Urinary bladder (tissue), 3 donors: ENCODE measurements at regions not wholly inside any gene's neighbourhood (a gene's known extent, or its start where the extent isn't known, plus 50 kb on each side); places are given as distances from the start of the nearest gene placed in this dataset.
A peak's percentile ranks its signal among the peaks of the same experiment; 100 is the strongest.

Experiments used
- DNase-seq: peaks from one replicate; pipeline ENCODE4 v3.0.0-alpha.2; 2015; ENCODE audit errors: extremely low spot score
- H3K27ac ChIP-seq: one replicate; pipeline ENCODE4 v1.5.1; 2013; ENCODE audit warnings: low read depth, mild to moderate bottlenecking, moderate library complexity
- H3K36me3 ChIP-seq: one replicate; pipeline ENCODE4 v1.6.1; 2013; ENCODE audit warnings: mild to moderate bottlenecking, moderate library complexity; ENCODE audit not compliant: insufficient read depth
- H3K4me1 ChIP-seq: one replicate; pipeline ENCODE4 v1.6.1; 2013; ENCODE audit warnings: mild to moderate bottlenecking, moderate library complexity; ENCODE audit not compliant: insufficient read depth
- H3K4me3 ChIP-seq: one replicate; pipeline ENCODE4 v1.5.1; 2013; ENCODE audit warnings: low read depth, low read length
- WGBS: extraction: QIAGEN DNeasy Blood & Tissue Kit; methylation state at CpG from one replicate; pipeline ENCODE4 v1.1.7; 2013; 5-methylcytosine and 5-hydroxymethylcytosine counted together
- donor health status: healthy with polysubstance abuse.
- donor health status: healthy.

DNA sequence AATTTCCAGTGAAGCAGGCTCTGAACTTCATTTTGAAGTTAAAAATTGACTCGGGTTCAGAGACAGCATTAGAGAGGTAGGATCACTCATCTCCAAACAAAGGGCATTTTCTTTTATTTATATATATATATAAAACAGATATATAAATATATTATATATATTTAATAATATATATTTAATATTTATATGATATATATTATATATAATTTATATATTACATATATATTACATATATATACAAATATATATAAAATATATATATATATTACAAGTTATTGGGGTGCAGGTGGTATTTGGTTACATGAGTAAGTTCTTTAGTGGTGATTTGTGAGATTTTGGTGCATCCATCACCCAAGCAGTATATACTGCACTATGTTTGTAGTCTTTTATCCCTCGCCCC lies 320.8 kb downstream of the MAP2K6 start:
- no peak for DNase-seq
- no peak overlapping the region for H3K4me3 ChIP-seq
- H3K27ac ChIP-seq: no peak overlapping the region
- WGBS: 93% methylated on average over 2 of the region's 2 CpGs
- no peaks in the 10 kb centered on the region for H3K36me3 ChIP-seq
- no peaks in the 10 kb centered on the region for H3K4me1 ChIP-seq

DNA sequence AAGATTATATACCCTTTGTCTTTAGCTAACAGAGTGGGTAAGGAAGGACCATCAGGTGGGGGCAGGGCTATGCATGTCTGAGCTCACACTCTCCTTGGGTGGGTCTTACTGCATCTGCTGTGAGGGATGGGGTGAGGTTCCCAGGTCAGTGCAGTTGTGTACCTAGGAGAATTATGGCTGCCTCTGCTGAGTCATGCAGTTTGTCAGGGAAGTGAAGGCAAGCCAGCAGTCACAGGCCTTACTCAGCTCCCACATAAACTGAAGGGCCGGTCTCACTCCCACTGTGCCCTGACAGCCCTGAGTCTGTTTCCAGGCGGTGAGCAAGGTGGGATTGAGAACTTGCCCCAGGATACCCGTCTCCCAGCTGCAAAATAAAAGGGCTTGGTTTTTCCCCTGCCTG lies 328.6 kb downstream of the MAP2K6 start:
- Histone ChIP-seq H3K36me3 (no peaks in the 10 kb centered on the region), H3K4me3 (no peak overlapping the region), H3K27ac (no peak overlapping the region), H3K4me1 (no peaks in the 10 kb centered on the region)
- 91% methylated on average over 3 of the region's 3 CpGs for WGBS
- DNase-seq: no peak

GRCh38 chr17:69744512-69745070 lies 330.1 kb downstream of the MAP2K6 start:
- Histone ChIP-seq H3K27ac (no peak overlapping the region), H3K36me3 (no peaks in the 10 kb centered on the region), H3K4me3 (no peak overlapping the region), H3K4me1 (no peaks in the 10 kb centered on the region)
- DNase-seq: no peak
- 69% methylated on average over 5 of the region's 5 CpGs for WGBS

- no peaks in the 10 kb centered on the region for H3K36me3 ChIP-seq
- no peak overlapping the region for H3K4me3 ChIP-seq
- DNase-seq: no peak
- H3K4me1 ChIP-seq: no peaks in the 10 kb centered on the region
- H3K27ac ChIP-seq: no peak overlapping the region
- WGBS: 86% methylated on average over 3 of the region's 3 CpGs
These were observed 325.1 kb upstream of the KCNJ16 start for GRCh38 chr17:69749911-69750310.

DNA sequence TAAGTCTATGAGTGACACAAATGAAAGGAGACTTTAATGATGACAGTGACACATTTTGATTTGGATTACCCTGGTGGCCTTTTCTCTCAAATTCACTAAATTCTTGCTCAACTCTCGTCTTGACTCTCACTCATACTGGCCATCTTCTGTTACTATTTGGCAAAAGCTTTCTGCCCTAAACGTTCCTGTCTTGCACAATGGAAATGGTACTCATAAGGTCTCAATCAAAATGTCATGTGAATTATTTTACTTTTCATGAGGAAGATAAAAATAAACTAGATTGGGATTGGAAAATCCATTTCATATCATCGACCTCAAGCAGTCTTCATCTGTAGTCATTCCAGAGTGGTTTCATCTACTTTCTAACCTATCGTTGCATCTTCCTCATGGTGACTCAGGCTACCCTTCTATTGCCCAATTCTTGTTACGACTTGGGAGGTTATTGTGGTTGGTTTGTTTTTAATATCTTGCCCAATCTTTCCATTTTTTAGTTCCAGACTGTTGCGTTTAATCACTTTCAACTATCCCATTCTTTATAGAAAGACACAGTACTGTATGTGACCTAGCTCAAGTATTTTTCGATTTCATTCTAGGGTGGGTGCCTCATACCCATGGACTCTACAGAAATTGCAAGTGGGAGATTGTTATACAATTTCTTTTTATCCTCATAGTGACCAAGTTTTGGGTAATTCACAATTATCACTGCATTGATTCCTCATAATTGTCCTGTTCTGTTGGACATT lies 317.2 kb upstream of the KCNJ16 start:
- H3K4me1 ChIP-seq: no peaks in the 10 kb centered on the region
- H3K27ac ChIP-seq: no peak overlapping the region
- no peak overlapping the region for H3K4me3 ChIP-seq
- H3K36me3 ChIP-seq: no peaks in the 10 kb centered on the region
- WGBS: 79% methylated on average over 7 of the region's 7 CpGs
- no peak for DNase-seq

GRCh38 chr17:69760562-69760961 lies 314.5 kb upstream of the KCNJ16 start:
- Histone ChIP-seq H3K4me1 (no peaks in the 10 kb centered on the region), H3K27ac (no peak overlapping the region), H3K36me3 (no peaks in the 10 kb centered on the region), H3K4me3 (no peak overlapping the region)
- WGBS: 95% methylated on average over 1 of the region's 1 CpG
- no peak for DNase-seq

GRCh38 chr17:69761011-69761410 lies 314.0 kb upstream of the KCNJ16 start:
- no peak overlapping the region for H3K27ac ChIP-seq
- no peak overlapping the region for H3K4me3 ChIP-seq
- H3K4me1 ChIP-seq: no peaks in the 10 kb centered on the region
- DNase-seq: no peak
- H3K36me3 ChIP-seq: no peaks in the 10 kb centered on the region
- WGBS: 37% methylated on average over 1 of the region's 1 CpG

DNA sequence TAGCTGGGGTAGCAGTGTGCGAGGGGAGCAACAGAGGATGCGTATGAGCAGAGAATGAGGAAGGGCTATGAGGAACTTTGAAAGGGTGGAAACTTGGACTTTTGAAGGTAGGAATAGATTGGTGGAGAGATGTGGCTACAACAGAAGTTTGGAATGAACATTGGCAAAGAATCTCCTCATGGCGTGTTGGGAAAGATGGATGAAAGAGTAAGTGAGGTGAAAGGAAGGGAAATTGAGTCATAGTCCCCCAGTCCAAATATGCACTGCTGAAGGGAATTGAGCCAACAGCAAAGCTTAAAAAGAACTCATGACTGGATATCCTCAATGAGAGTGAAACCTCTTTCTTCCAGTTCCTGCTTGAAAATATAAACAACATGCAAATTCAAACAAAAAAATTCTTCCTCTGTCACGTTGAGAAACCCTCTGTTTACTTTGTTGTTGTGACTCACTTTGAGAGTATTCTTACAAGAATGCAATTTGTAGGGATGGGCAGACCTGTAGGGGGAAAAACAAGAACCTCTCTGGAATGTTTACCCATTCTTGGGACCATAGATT lies 313.2 kb upstream of the KCNJ16 start:
- Histone ChIP-seq H3K27ac (no peak overlapping the region), H3K4me3 (no peak overlapping the region), H3K36me3 (no peaks in the 10 kb centered on the region), H3K4me1 (no peaks in the 10 kb centered on the region)
- DNase-seq: peak; percentile 7
- WGBS: 58% methylated on average over 4 of the region's 4 CpGs

DNA sequence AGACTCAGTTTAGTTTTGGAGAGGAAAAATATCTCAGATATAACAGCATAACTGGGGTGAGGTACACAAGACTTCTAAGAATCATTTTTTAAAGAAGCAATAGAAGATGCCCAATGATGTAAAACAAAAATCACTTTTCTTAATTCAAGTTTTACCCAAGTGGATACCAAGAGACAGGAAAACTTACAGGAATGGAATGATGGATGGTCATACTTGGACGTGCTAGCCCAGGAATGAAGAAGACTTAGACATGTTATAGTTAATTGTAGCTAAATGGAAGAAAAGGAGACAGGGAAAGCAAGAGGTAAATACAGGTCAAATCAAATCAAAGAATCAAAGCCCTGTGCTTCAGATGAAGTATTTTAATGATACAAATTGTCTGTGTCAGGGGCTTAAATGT lies 312.7 kb upstream of the KCNJ16 start:
- no peak overlapping the region for H3K4me3 ChIP-seq
- WGBS: 44% methylated on average over 1 of the region's 1 CpG
- no peak for DNase-seq
- H3K4me1 ChIP-seq: no peaks in the 10 kb centered on the region
- no peaks in the 10 kb centered on the region for H3K36me3 ChIP-seq
- peak overlapping the region; percentile 23 for H3K27ac ChIP-seq

DNA sequence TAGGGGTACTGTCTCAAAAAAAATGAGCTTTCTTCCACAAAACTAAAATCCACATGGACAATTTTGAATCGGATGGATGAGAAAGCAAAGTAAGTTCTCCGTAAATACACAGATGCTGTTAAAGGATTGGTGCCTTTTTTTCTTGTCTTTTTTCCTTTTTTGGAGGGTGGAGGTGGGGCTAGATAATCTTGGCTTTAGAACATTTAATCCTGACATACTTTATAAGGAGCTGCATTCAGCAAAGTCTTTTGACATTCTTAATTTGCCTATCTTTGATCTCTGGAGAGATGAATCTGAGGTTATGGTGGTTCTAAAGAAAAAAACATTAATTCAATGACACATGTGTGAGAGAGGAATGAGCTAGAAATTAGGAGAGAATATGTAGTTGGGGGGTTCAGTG lies 312.3 kb upstream of the KCNJ16 start:
- Histone ChIP-seq H3K4me1 (no peaks in the 10 kb centered on the region), H3K27ac (no peak overlapping the region), H3K36me3 (no peaks in the 10 kb centered on the region), H3K4me3 (no peak overlapping the region)
- WGBS: 96% methylated on average over 2 of the region's 2 CpGs
- DNase-seq: no peak

- H3K27ac ChIP-seq: no peak overlapping the region
These were observed 311.5 kb upstream of the KCNJ16 start for GRCh38 chr17:69763503-69763902.

GRCh38 chr17:69764146-69764545 lies 310.9 kb upstream of the KCNJ16 start:
- Histone ChIP-seq H3K4me1 (no peaks in the 10 kb centered on the region), H3K4me3 (no peak overlapping the region), H3K36me3 (no peaks in the 10 kb centered on the region), H3K27ac (no peak overlapping the region)
- no peak for DNase-seq
- WGBS: 86% methylated on average over 1 of the region's 1 CpG

More at GRCh38 chr17:69763503-69763902, 311.5 kb upstream of the KCNJ16 start:
- no peak overlapping the region for H3K4me3 ChIP-seq
- H3K4me1 ChIP-seq: no peaks in the 10 kb centered on the region
- H3K36me3 ChIP-seq: no peaks in the 10 kb centered on the region
- 76% methylated on average over 3 of the region's 3 CpGs for WGBS
- DNase-seq: no peak

- Histone ChIP-seq H3K36me3 (no peaks in the 10 kb centered on the region), H3K27ac (no peak overlapping the region), H3K4me3 (no peak overlapping the region), H3K4me1 (no peaks in the 10 kb centered on the region)
- no peak for DNase-seq
- 94% methylated on average over 4 of the region's 4 CpGs for WGBS
These were observed 306.0 kb upstream of the KCNJ16 start for GRCh38 chr17:69769050-69769449.

GRCh38 chr17:69773081-69773480 lies 301.9 kb upstream of the KCNJ16 start:
- Histone ChIP-seq H3K27ac (no peak overlapping the region), H3K36me3 (no peaks in the 10 kb centered on the region), H3K4me3 (no peak overlapping the region), H3K4me1 (no peaks in the 10 kb centered on the region)
- 71% methylated on average over 3 of the region's 3 CpGs for WGBS
- no peak for DNase-seq
